Motor neuron (in vitro differentiated cells): ENCODE measurements at regions not wholly inside any gene's neighbourhood (a gene's known extent, or its start where the extent isn't known, plus 50 kb on each side); places are given as distances from the start of the nearest gene placed in this dataset.

ENCODE experiments used
- ATAC-seq, 8 experiments: fragments of 200-7000 bp; cut with Tn5 transposase; replicated peaks in 6 of 8; 2 replicates each; pipeline ENCODE4 v1.8.0; 2021; ENCODE audit warnings: mild to moderate bottlenecking in 8 of 8, moderate library complexity in 8 of 8
- H3K27ac ChIP-seq, 2 donors: fragments of 250-450 bp; sonication (Bioruptor Pico); 2 replicates each; pipeline ENCODE4 v1.9.0; 2021; ENCODE audit warnings: antibody characterized with exemption in 2 of 2, mild to moderate bottlenecking in 2 of 2, moderate library complexity in 1 of 2
- H3K4me1 ChIP-seq, 2 donors: fragments of 250-450 bp; sonication (Bioruptor Pico); replicated peaks in 1 of 2; 2 replicates each; pipeline ENCODE4 v1.6.1; 2021; ENCODE audit warnings: antibody characterized with exemption in 2 of 2, mild to moderate bottlenecking in 2 of 2, moderate library complexity in 1 of 2
- H3K4me3 ChIP-seq, 5 donors: fragments of 250-450 bp; sonication (Bioruptor Pico); 2 replicates each; pipeline ENCODE4 v1.9.0; 2021; ENCODE audit warnings: antibody characterized with exemption in 5 of 5, mild to moderate bottlenecking in 5 of 5, moderate library complexity in 4 of 5
- WGBS, 10 experiments: fragments of 450-650 bp; shearing (Covaris generic); methylation state at CpG; one replicate each; pipeline ENCODE4 v1.0.0; 2022; 5-methylcytosine and 5-hydroxymethylcytosine counted together
- in situ Hi-C, 9 experiments: fragments of 400-800 bp; cut with MboI; loops; one replicate each; pipeline ENCODE4 v1.15.0; 2021; ENCODE audit warnings: low sequenced_read_pairs in 9 of 9, low pct_unique_long_range_greater_than_20kb in 2 of 9; ENCODE audit not compliant: unreplicated experiment in 9 of 9

- Histone ChIP-seq H3K4me3 (no peak overlapping the region), H3K4me1 (peaks cover 0 to 4% of the 10 kb centered on the region in 2 donors), H3K27ac (no peak overlapping the region)
- 0 to 100% (median 58%) methylated on average over 1 to 2 of the region's 2 CpGs; no CpG with 5 or more reads in 2 of the 10 experiments for WGBS, 10 experiments
- ATAC-seq = no peak
- in situ Hi-C loops = no loop called here
These were observed 167.1 kb downstream of the KCNJ2 start for GRCh38 chr17:70336411-70336810.

DNA sequence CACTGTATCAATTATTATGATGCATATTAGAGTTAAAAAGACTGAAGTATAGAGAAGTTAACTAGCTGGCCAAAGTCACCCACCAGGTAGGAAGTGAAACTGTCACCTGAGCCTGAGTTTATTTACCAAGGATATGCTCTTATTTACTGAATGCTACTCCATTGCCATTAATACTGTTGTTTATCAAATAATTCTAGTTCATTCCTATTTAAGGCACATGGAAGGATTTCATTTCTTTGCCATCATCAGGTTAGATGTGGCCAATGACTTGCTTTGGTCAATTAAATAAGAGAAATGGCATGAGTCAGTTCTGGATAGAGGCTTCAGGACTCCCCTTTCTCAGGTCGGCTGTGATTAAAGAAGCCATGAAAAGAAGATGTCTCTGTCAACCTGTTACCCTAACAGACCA is 169.6 kb downstream of the KCNJ2 start:
- WGBS, 10 experiments = 0 to 100% (median 87%) methylated on average over 1 of the region's 1 CpG; no CpG with 5 or more reads in 4 of the 10 experiments

GRCh38 chr17:70343114-70343513 is 173.8 kb downstream of the KCNJ2 start:
- in situ Hi-C loops = no loop called here
- WGBS, 10 experiments = 54 to 100% (median 89%) methylated on average over 3 to 5 of the region's 5 CpGs; no CpG with 5 or more reads in 1 of the 10 experiments
- Histone ChIP-seq H3K4me1 (no peaks in the 10 kb centered on the region), H3K4me3 (no peak overlapping the region), H3K27ac (no peak overlapping the region)
- ATAC-seq = no peak

More for the DNA sequence above, 169.6 kb downstream of the KCNJ2 start:
- Histone ChIP-seq H3K27ac (no peak overlapping the region), H3K4me3 (no peak overlapping the region), H3K4me1 (peaks cover 0 to 4% of the 10 kb centered on the region in 2 donors)
- in situ Hi-C loops = no loop called here
- ATAC-seq = no peak

GRCh38 chr17:70344386-70345060 is 175.2 kb downstream of the KCNJ2 start:
- Histone ChIP-seq H3K27ac (no peak overlapping the region), H3K4me3 (no peak overlapping the region), H3K4me1 (no peaks in the 10 kb centered on the region)
- peak in 1 of 8 experiments; percentile 63 for ATAC-seq
- in situ Hi-C loops = no loop called here
- 10 to 97% (median 74%) methylated on average over 4 to 6 of the region's 6 CpGs for WGBS, 10 experiments

DNA sequence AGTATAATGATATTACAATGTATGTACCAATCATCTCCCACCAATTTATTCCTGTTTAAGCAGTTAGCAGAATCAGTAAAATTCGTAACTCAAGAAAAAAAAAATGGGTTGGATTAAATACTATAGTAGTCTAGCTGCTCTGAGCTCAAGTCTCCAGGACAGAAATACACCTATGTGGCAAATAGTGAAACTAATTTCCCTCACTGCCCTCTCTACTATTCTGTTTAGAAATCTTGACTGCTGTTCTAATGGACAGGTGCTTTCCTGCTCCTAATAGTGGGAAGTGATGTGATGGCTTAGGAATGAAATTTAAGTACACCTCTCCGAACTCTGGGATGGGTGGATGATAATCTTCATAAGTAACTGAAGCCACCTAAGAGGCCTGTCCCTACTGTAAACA is 175.7 kb downstream of the KCNJ2 start:
- no peak overlapping the region for H3K27ac ChIP-seq
- in situ Hi-C loops = no loop called here
- 0 to 100% (median 86%) methylated on average over 1 to 2 of the region's 2 CpGs; no CpG with 5 or more reads in 4 of the 10 experiments for WGBS, 10 experiments
- no peak overlapping the region for H3K4me3 ChIP-seq
- ATAC-seq = no peak
- H3K4me1 ChIP-seq = no peaks in the 10 kb centered on the region

- peaks cover 0 to 10% of the 10 kb centered on the region in 2 donors for H3K4me1 ChIP-seq
- no peak overlapping the region for H3K27ac ChIP-seq
- ATAC-seq = no peak
- no peak overlapping the region for H3K4me3 ChIP-seq
- in situ Hi-C loops = no loop called here
- 27 to 100% (median 92%) methylated on average over 1 to 3 of the region's 3 CpGs; no CpG with 5 or more reads in 2 of the 10 experiments for WGBS, 10 experiments
These were observed 183.5 kb downstream of the KCNJ2 start for GRCh38 chr17:70352834-70353233.

DNA sequence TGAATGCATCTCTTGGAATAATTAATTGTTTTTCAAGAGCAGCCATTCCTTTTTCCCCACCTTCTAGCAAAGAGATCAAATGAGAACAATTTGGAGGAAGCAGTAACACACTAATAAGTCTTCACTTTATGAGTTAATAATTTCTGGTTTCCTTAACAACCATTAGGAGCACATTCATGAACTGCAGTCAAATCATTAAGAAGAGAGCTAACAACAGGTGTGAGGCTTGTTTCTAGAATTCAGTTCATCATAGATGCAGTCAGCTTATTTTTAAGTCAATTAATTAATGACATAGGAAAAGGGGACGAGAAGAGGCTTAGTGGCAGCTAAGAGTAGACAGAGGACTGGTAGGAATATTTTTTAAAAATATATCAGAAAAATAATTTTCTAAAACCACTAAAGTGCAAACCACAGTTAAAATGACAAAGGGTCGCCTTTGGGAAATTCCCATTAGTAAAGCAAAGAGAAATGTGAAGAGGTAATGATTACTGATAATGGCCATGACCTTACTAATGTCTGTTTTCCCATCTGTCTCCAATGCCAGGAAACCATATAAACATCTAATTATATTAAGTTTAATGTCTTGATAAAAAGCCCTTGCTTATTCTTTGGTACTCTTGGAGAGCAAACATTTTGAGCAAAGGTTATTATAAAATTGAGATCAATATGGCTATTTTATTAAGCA is 184.2 kb downstream of the KCNJ2 start:
- in situ Hi-C loops = no loop called here
- H3K27ac ChIP-seq = no peak overlapping the region
- peaks cover 0 to 10% of the 10 kb centered on the region in 2 donors for H3K4me1 ChIP-seq
- H3K4me3 ChIP-seq = no peak overlapping the region
- no peak for ATAC-seq
- WGBS, 10 experiments = 26 to 94% (median 85%) methylated on average over 1 to 2 of the region's 2 CpGs; no CpG with 5 or more reads in 2 of the 10 experiments

DNA sequence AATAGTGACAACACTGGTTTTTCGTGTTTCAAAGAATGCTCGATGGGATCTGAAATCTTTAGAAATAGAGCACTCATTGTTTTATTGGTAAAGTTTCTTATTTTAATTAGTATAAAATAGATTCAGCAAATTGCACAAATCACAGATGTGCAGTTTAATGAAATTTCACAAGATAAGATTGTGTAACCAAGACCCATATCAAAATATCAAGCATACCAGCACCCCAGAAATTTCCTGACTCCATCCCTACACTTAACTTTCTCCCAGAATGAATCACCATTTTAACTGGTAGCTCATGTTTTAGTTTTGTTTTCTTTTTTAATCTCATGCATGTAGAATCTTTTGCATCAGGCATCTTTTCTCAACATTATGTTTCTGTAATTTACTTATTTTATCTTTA is 185.9 kb downstream of the KCNJ2 start:
- Histone ChIP-seq H3K4me1 (peaks cover 0 to 10% of the 10 kb centered on the region in 2 donors), H3K27ac (no peak overlapping the region), H3K4me3 (no peak overlapping the region)
- 33 to 100% (median 87%) methylated on average over 1 to 2 of the region's 2 CpGs; no CpG with 5 or more reads in 2 of the 10 experiments for WGBS, 10 experiments
- in situ Hi-C loops = no loop called here
- no peak for ATAC-seq

DNA sequence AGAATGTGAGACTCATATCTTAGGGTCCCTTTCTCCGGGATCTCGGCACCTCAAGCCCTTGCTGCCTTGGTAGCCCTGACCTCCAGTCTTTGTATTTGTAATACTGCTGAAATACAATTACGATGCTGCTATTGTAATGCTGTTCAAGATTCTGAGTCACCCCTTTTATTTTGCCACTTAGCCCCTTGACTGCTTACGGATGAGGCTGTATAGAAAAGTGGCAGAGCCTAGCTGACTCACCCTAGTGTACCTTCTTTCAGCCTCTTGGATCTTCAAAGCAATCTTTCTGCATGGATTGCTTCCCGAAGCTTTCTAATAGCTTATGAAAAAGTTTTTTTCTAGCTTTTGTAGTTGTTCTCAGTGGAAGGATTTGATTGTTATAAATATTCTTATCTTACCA is 187.9 kb downstream of the KCNJ2 start:
- in situ Hi-C loops = no loop called here
- peak in 5 of 8 experiments; percentile 95 to 99 (median 98) for ATAC-seq

GRCh38 chr17:70365091-70365583 is 195.8 kb downstream of the KCNJ2 start:
- ATAC-seq = peak in 5 of 8 experiments; percentile 27 to 77 (median 32)
- no peak overlapping the region for H3K27ac ChIP-seq
- no peak overlapping the region for H3K4me3 ChIP-seq
- 25 to 100% (median 40%) methylated on average over 1 to 2 of the region's 2 CpGs; no CpG with 5 or more reads in 5 of the 10 experiments for WGBS, 10 experiments
- in situ Hi-C loops = no loop called here
- peaks cover 6 to 28% of the 10 kb centered on the region in 2 donors for H3K4me1 ChIP-seq

More for the DNA sequence above, 187.9 kb downstream of the KCNJ2 start:
- Histone ChIP-seq H3K4me3 (no peak overlapping the region), H3K4me1 (peaks cover 0 to 10% of the 10 kb centered on the region in 2 donors), H3K27ac (peak overlapping the region in 1 of 2 donors; percentile 59)
- 7 to 94% (median 31%) methylated on average over 2 to 5 of the region's 5 CpGs; no CpG with 5 or more reads in 1 of the 10 experiments for WGBS, 10 experiments

DNA sequence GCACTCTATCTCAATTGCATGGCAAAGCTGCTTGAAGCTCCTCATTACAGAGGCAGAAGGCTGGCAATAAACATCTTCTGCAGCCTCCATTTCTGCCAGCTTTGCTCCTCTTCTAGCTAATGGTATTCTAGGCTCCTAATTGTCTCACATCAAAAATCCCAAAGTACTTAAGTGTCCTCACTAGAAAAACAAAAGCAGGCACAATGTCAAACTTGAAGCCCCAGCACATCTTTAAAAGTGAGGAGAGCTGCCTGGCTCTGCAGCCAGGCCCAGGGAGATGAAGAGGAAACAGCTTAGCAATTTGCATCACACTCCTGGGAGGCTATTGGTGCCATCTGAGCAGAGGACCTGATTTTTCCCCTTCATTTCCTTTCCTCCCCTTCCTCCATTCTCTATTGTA is 197.1 kb downstream of the KCNJ2 start:
- in situ Hi-C loops = no loop called here
- Histone ChIP-seq H3K4me3 (no peak overlapping the region), H3K27ac (no peak overlapping the region), H3K4me1 (peaks cover 6 to 28% of the 10 kb centered on the region in 2 donors)
- peak in 1 of 8 experiments; percentile 7 for ATAC-seq

DNA sequence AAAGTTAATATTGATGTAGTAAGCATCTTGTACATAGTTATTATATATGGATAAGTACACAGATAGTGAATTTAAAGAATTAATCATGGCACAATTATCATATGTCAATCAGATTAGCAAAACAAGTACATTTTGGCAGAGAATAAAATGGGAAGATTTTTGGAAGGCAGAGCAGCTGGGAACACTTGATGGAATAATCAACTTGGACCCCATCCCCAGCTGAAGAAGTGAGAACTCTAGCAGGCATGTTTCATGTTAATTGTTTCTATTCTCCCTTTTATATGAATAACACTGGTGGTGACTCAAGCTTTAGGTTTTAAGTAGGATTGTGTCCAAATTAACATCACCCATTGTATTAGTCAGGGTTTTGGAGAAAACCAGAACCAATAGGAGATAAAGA is 198.7 kb downstream of the KCNJ2 start:
- Histone ChIP-seq H3K4me1 (peaks cover 6 to 28% of the 10 kb centered on the region in 2 donors), H3K27ac (no peak overlapping the region), H3K4me3 (no peak overlapping the region)
- in situ Hi-C loops = no loop called here
- ATAC-seq = no peak

DNA sequence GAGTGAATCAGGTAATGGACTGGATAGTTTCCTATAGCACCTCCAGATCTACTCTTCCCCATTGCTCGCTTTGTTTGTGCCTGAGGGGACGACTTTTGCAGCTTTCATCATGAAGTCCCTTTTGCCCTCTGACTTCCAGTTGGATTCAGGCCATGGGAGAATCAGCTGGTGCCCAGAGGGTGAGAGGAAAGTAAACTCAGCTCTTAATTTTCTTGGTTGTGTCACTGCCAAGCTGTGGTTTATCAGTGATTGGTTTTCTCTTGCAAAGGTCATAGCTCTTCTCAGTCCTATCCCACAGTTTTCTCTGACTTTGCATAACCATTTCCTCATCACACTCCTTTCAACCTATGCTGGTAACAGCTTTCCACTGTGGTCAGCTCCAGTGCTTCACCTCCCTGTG is 200.1 kb downstream of the KCNJ2 start:
- ATAC-seq = no peak
- H3K27ac ChIP-seq = no peak overlapping the region
- H3K4me3 ChIP-seq = no peak overlapping the region
- WGBS, 10 experiments = 0 to 100% (median 77%) methylated on average over 1 to 2 of the region's 2 CpGs; no CpG with 5 or more reads in 4 of the 10 experiments
- H3K4me1 ChIP-seq = peaks cover 6 to 28% of the 10 kb centered on the region in 2 donors
- in situ Hi-C loops = no loop called here
